ENCODE measurements at regions not wholly inside any gene's neighbourhood (a gene's known extent, or its start where the extent isn't known, plus 50 kb on each side); places are given as distances from the start of the nearest gene placed in this dataset.
"Not testable (repeated sequence)": the region's sequence is repeated elsewhere in the genome, so short reads cannot be mapped to it uniquely, and the experiment has no call there.

- not testable (repeated sequence) for H3K4me3 Mint-ChIP-seq
These were observed 101.6 kb upstream of the ADTRP start for GRCh38 chr6:11880156-11880555.

DNA sequence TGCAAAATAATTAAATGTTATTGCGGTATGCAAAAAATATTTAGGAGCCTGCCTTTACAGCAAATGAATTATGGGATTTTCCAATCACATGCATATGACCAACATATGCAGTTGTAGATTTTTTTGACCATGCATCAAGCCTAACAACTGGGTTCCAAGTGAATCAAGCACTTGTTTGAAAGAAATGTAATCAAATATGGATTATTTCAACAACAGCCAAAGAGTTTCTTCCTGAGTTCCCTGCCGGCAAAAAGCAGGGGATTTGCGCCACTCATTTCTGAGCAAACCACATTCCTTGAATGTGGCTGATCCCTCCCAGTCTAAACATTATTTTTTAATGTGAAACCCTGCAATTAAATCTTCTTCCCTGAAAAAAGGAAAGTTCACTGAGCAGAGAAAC lies 100.1 kb upstream of the ADTRP start:
- H3K27ac Mint-ChIP-seq: no peak overlapping the region
- H3K36me3 Mint-ChIP-seq: peaks cover 3% of the 10 kb centered on the region
- H3K9me3 Mint-ChIP-seq: peaks cover 14% of the 10 kb centered on the region
- no peaks in the 10 kb centered on the region for H3K4me1 Mint-ChIP-seq
- no peaks in the 10 kb centered on the region for H3K27me3 Mint-ChIP-seq
- H3K4me3 Mint-ChIP-seq: no peak overlapping the region

More at GRCh38 chr6:11880156-11880555, 101.6 kb upstream of the ADTRP start:
- H3K9me3 Mint-ChIP-seq: peaks cover 14% of the 10 kb centered on the region
- not testable (repeated sequence) for H3K36me3 Mint-ChIP-seq, H3K27ac Mint-ChIP-seq, H3K27me3 Mint-ChIP-seq, H3K4me1 Mint-ChIP-seq

DNA sequence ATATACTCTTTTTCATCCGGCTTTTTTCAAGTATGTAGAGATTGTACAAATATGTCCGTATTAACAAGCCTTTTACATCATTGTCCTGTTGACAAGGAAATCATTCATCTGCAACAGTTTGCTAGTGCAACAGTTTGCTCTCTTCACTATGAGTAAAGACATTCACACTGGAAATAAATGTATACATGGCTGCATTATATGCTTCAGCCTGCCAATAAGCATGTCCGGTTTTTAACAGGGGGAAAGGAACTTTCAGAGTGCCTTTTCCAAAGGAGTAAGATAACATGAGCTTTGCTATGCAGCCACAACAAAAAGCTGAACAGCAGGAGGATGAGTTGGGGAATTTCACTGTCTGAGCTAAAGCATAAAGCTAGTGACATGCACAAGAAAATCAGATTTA lies 99.4 kb upstream of the ADTRP start:
- H3K27me3 Mint-ChIP-seq: no peaks in the 10 kb centered on the region
- no peak overlapping the region for H3K4me3 Mint-ChIP-seq

GRCh38 chr6:11876934-11877433 lies 98.4 kb upstream of the ADTRP start:
- H3K27ac Mint-ChIP-seq: no peak overlapping the region
- peaks cover under 1% of the 10 kb centered on the region for H3K36me3 Mint-ChIP-seq
- no peaks in the 10 kb centered on the region for H3K4me1 Mint-ChIP-seq
- no peak overlapping the region for H3K4me3 Mint-ChIP-seq
- no peaks in the 10 kb centered on the region for H3K27me3 Mint-ChIP-seq
- H3K9me3 Mint-ChIP-seq: peaks cover 14% of the 10 kb centered on the region

More for the DNA sequence above, 99.4 kb upstream of the ADTRP start:
- Mint-ChIP-seq H3K9me3 (peaks cover 14% of the 10 kb centered on the region), H3K4me1 (no peaks in the 10 kb centered on the region), H3K36me3 (peaks cover 3% of the 10 kb centered on the region), H3K27ac (no peak overlapping the region)

DNA sequence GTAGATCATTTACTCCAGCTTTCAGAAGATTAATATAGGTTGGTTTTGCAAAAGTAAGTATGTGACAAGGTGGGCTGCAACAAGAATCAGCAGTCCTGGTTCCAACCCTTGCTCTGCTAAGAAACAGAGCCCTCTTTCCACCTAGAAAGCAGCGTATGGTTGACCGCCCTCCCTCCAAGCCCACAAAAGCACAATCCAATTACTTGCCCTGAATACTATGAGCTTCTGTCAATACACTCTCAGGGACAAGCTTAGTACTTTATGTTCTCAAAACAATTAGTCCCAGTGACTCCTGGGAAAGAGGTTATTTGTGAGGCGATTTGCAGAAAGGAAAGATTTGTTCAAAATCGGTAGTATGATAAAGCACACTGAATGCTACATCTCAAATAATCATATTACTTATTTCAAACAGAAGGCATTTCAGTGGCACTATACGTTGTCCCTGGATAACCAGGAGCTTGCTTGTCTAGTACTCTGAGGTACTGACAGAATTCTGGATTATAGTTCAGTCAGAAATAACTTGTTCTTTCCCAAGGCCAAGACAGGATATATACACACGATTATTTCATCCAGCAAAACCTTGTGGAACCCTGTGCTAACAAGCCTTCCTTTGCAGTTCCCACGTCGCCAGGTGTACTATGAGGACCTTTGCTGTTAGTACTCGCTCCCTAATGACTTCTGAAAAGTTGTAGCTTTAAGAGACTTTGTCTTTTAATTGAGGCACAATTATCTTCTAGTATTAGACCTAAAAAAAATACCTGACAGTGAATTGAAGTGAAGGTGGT lies 96.9 kb upstream of the ADTRP start:
- H3K27ac Mint-ChIP-seq: no peak overlapping the region
- peaks cover 6% of the 10 kb centered on the region for H3K9me3 Mint-ChIP-seq
- no peaks in the 10 kb centered on the region for H3K27me3 Mint-ChIP-seq
- no peak overlapping the region for H3K4me3 Mint-ChIP-seq
- no peaks in the 10 kb centered on the region for H3K4me1 Mint-ChIP-seq
- no peaks in the 10 kb centered on the region for H3K36me3 Mint-ChIP-seq

- peak overlapping the region; percentile 33 for H3K27ac Mint-ChIP-seq
- H3K4me3 Mint-ChIP-seq: no peak overlapping the region
- no peaks in the 10 kb centered on the region for H3K9me3 Mint-ChIP-seq
- no peaks in the 10 kb centered on the region for H3K36me3 Mint-ChIP-seq
- H3K27me3 Mint-ChIP-seq: no peaks in the 10 kb centered on the region
- H3K4me1 Mint-ChIP-seq: no peaks in the 10 kb centered on the region
These were observed 91.2 kb upstream of the ADTRP start for GRCh38 chr6:11869672-11870340.

GRCh38 chr6:11868392-11868791 lies 89.8 kb upstream of the ADTRP start:
- peak overlapping the region; percentile 59 for H3K27ac Mint-ChIP-seq
- no peaks in the 10 kb centered on the region for H3K27me3 Mint-ChIP-seq
- no peak overlapping the region for H3K4me3 Mint-ChIP-seq
- no peaks in the 10 kb centered on the region for H3K4me1 Mint-ChIP-seq
- no peaks in the 10 kb centered on the region for H3K36me3 Mint-ChIP-seq
- H3K9me3 Mint-ChIP-seq: no peaks in the 10 kb centered on the region

GRCh38 chr6:11865680-11866300 lies 87.2 kb upstream of the ADTRP start:
- H3K36me3 Mint-ChIP-seq: no peaks in the 10 kb centered on the region
- H3K4me1 Mint-ChIP-seq: no peaks in the 10 kb centered on the region
- no peaks in the 10 kb centered on the region for H3K9me3 Mint-ChIP-seq
- H3K27me3 Mint-ChIP-seq: no peaks in the 10 kb centered on the region
- no peak overlapping the region for H3K4me3 Mint-ChIP-seq
- H3K27ac Mint-ChIP-seq: no peak overlapping the region

DNA sequence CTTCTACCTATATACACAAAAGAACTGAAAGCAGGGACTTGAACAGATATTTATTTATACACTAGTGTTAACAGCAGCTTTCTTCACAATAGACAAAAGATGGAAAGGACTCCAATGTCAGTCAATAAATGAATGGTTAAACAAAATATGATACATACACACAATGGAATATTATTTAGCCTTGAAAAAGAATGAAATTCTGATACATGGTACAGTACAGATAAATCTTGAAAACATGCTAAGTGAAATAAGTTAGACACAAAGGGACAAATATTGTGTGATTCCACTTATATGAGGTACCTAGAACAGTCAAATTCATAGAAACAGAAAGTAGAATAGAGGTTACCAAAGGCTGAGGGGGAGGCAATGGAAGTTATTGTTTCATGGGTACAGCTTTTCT lies 79.8 kb upstream of the ADTRP start:
- Mint-ChIP-seq H3K9me3 (peaks cover 4% of the 10 kb centered on the region), H3K36me3 (no peaks in the 10 kb centered on the region), H3K27me3 (no peaks in the 10 kb centered on the region), H3K4me3 (no peak overlapping the region), H3K4me1 (no peaks in the 10 kb centered on the region), H3K27ac (no peak overlapping the region)

DNA sequence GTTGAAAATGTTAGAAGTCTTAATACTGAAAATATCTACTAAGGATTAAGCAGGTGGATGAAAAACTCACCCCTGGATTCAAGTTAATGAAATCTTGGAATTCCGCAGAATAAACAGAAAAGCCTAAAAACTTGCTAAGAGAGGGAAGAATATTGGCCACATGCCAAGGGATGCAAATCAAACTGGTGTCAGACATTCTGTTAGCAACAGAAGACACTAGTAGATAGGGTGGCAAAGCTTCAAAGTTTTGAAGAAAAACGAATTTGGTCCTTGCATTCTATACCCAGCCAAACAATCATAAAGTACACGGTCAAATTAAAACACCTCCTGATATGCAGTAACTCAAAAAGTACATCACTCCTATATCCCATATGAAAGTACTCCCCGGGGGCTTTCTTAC lies 77.1 kb upstream of the ADTRP start:
- H3K4me3 Mint-ChIP-seq: no peak overlapping the region
- no peaks in the 10 kb centered on the region for H3K27me3 Mint-ChIP-seq
- no peaks in the 10 kb centered on the region for H3K4me1 Mint-ChIP-seq
- no peaks in the 10 kb centered on the region for H3K36me3 Mint-ChIP-seq
- H3K9me3 Mint-ChIP-seq: peaks cover 4% of the 10 kb centered on the region
- H3K27ac Mint-ChIP-seq: no peak overlapping the region

- no peaks in the 10 kb centered on the region for H3K27me3 Mint-ChIP-seq
- no peak overlapping the region for H3K4me3 Mint-ChIP-seq
- no peaks in the 10 kb centered on the region for H3K36me3 Mint-ChIP-seq
- H3K4me1 Mint-ChIP-seq: no peaks in the 10 kb centered on the region
- no peak overlapping the region for H3K27ac Mint-ChIP-seq
- peaks cover 4% of the 10 kb centered on the region for H3K9me3 Mint-ChIP-seq
These were observed 76.0 kb upstream of the ADTRP start for GRCh38 chr6:11854408-11855165.

DNA sequence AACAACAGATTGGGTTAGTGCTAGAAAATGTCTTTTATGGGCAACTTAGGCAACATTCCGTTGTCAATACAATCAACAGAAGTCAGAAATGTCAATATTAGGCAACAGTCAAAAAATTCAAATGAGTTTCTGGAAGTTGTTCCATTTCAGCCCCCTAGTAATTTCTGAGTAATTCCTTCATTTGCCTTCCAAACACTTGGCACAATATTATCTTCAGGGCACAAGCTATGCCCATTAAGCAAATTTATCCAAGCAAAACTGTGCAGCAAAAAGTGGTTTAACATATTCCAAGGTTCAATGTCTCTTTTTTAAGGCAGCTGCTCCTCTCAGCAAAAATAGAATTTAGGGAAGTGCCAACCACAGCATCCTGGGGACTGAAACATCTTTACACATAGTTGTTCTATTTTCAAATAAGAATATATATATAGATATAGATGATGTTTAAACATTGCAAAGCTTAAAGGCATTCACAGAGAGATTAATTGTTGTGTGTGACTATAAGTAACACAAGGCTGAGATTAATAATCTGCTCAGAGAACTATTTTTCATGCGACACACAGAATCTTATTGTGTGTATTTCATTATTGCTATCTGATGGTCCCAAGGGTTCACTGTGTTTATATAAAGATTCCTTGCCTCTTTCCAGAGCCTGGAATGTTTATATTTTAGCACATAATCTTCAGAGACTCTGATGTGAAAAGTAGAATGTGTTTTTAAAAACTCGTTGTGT lies 75.2 kb upstream of the ADTRP start:
- Mint-ChIP-seq H3K9me3 (peaks cover 4% of the 10 kb centered on the region), H3K4me3 (no peak overlapping the region), H3K27ac (no peak overlapping the region), H3K27me3 (no peaks in the 10 kb centered on the region), H3K36me3 (no peaks in the 10 kb centered on the region), H3K4me1 (no peaks in the 10 kb centered on the region)

- no peaks in the 10 kb centered on the region for H3K27me3 Mint-ChIP-seq
- H3K4me1 Mint-ChIP-seq: no peaks in the 10 kb centered on the region
- no peaks in the 10 kb centered on the region for H3K36me3 Mint-ChIP-seq
- H3K27ac Mint-ChIP-seq: no peak overlapping the region
- H3K9me3 Mint-ChIP-seq: no peaks in the 10 kb centered on the region
- no peak overlapping the region for H3K4me3 Mint-ChIP-seq
These were observed 73.6 kb upstream of the ADTRP start for GRCh38 chr6:11852061-11852651.

DNA sequence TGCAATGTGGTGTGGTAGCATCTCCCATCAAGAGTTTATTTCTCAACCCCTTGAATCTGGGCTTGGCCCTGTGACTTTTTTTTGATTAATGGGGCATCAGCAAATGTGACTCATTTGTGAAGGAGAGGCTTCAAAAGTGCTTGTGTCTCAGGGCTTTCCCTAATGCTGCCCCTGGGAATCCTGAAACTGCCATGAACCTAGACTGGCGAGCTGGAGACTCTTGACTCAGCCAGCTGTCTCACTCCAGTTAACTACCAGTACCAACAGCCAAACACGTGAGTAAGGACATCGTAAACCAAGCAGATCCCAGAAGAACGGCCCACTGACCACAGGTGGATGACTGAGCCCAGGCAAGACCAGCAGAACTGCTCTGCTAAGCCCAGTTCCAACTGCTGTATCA lies 72.8 kb upstream of the ADTRP start:
- Mint-ChIP-seq H3K9me3 (no peaks in the 10 kb centered on the region), H3K4me3 (no peak overlapping the region), H3K36me3 (no peaks in the 10 kb centered on the region), H3K4me1 (no peaks in the 10 kb centered on the region), H3K27me3 (no peaks in the 10 kb centered on the region), H3K27ac (no peak overlapping the region)
